Renal pelvis (tissue), 1 donor: ENCODE measurements at regions not wholly inside any gene's neighbourhood (a gene's known extent, or its start where the extent isn't known, plus 50 kb on each side); places are given as distances from the start of the nearest gene placed in this dataset.
A peak's percentile ranks its signal among the peaks of the same experiment; 100 is the strongest.
"Not testable (repeated sequence)": the region's sequence is repeated elsewhere in the genome, so short reads cannot be mapped to it uniquely, and the experiment has no call there.

ENCODE experiments used
- DNase-seq: peaks from one replicate; pipeline ENCODE4 v3.0.0-alpha.2; 2013

- no peak for DNase-seq
These were observed 119.3 kb upstream of the ZBTB40 start for GRCh38 chr1:22332424-22332717.

GRCh38 chr1:22332795-22333499, 118.7 kb upstream of the ZBTB40 start:
- DNase-seq = no peak

GRCh38 chr1:22333516-22334121, 118.0 kb upstream of the ZBTB40 start:
- DNase-seq = no peak

- no peak for DNase-seq
These were observed 116.6 kb upstream of the ZBTB40 start for GRCh38 chr1:22334860-22335550.

GRCh38 chr1:22336274-22336673, 115.4 kb upstream of the ZBTB40 start:
- not testable (repeated sequence) for DNase-seq

- DNase-seq = not testable (repeated sequence)
These were observed 114.7 kb upstream of the ZBTB40 start for GRCh38 chr1:22336696-22337545.

GRCh38 chr1:22338071-22338765, 113.4 kb upstream of the ZBTB40 start:
- DNase-seq = no peak

- DNase-seq = no peak
These were observed 112.4 kb upstream of the ZBTB40 start for GRCh38 chr1:22339237-22339636.

GRCh38 chr1:22340066-22340465, 111.6 kb upstream of the ZBTB40 start:
- no peak for DNase-seq

- no peak for DNase-seq
These were observed 110.8 kb upstream of the ZBTB40 start for GRCh38 chr1:22340873-22341272.

GRCh38 chr1:22341791-22342605, 109.7 kb upstream of the ZBTB40 start:
- peak; percentile 88 for DNase-seq

- DNase-seq = no peak
These were observed 108.9 kb upstream of the ZBTB40 start for GRCh38 chr1:22342734-22343191.

- DNase-seq = no peak
These were observed 108.0 kb upstream of the ZBTB40 start for GRCh38 chr1:22343456-22344328.

- DNase-seq = no peak
These were observed 107.4 kb upstream of the ZBTB40 start for GRCh38 chr1:22344329-22344630.

GRCh38 chr1:22344851-22345560, 106.6 kb upstream of the ZBTB40 start:
- no peak for DNase-seq

- DNase-seq = no peak
These were observed 103.5 kb upstream of the ZBTB40 start for GRCh38 chr1:22347854-22348760.

- DNase-seq = no peak
These were observed 102.1 kb upstream of the ZBTB40 start for GRCh38 chr1:22349362-22350043.
